Endothelial cell of umbilical vein (primary cell): ENCODE measurements at regions not wholly inside any gene's neighbourhood (a gene's known extent, or its start where the extent isn't known, plus 50 kb on each side); places are given as distances from the start of the nearest gene placed in this dataset.

Experiments used
- BruUV-seq: library from RNA; stranded (reverse); fragments of 400-500 nt; replicated peaks from 2 replicates; lab custom pipeline; 2021; lab: Mats Ljungman, UMichigan
- CTCF ChIA-PET: fragments of 300-600, 350-600 bp; sonication (Branson Sonifier 250); formaldehyde crosslinking; loops from one replicate; lab custom pipeline; 2021; ENCODE audit warnings: antibody characterized with exemption, inconsistent platforms; lab: Charles Lee
- POLR2A ChIA-PET: fragments of 300-600, 350-600 bp; sonication (Branson Sonifier 250); formaldehyde crosslinking; loops from one replicate; lab custom pipeline; 2021; ENCODE audit warnings: antibody characterized with exemption, inconsistent platforms; lab: Charles Lee
- DNase-seq: peaks from one replicate; pipeline ENCODE4 v3.0.0-alpha.2; 2011; ENCODE audit warnings: low read depth, low spot score
- FAIRE-seq: peaks from 2 replicates; lab custom pipeline; 2011; peaks lifted over from hg19 to GRCh38; lab: Jason Lieb, UNC
- H2AFZ ChIP-seq: 2 replicates; pipeline ENCODE4 v1.6.0; 2012; ENCODE audit warnings: low read depth, low read length, control low read depth, inconsistent platforms
- H3K27ac ChIP-seq: 2 replicates; pipeline ENCODE4 v1.5.1; 2011; ENCODE audit warnings: low read depth, mild to moderate bottlenecking, control low read depth, low read length, moderate library complexity; ENCODE audit not compliant: insufficient read depth
- H3K27me3 ChIP-seq, 2 experiments: 2 replicates each; pipeline versions ENCODE4 v1.6.0 to v1.6.1; 2011; ENCODE audit warnings: low read length in 2 of 2, mixed read lengths in 1 of 2; ENCODE audit not compliant: control insufficient read depth in 2 of 2, insufficient read depth in 2 of 2
- H3K36me3 ChIP-seq, 2 experiments: 2 replicates in 1 of 2; 3 replicates in 1 of 2; pipeline ENCODE4 v1.5.1; 2011; ENCODE audit warnings: low read length in 2 of 2, mild to moderate bottlenecking in 1 of 2, moderate library complexity in 1 of 2; ENCODE audit not compliant: control insufficient read depth in 2 of 2, insufficient read depth in 2 of 2; ENCODE audit errors: extremely low read depth in 1 of 2
- H3K4me1 ChIP-seq: 3 replicates; pipeline ENCODE4 v1.5.1; 2011; ENCODE audit warnings: mild to moderate bottlenecking, low read length; ENCODE audit not compliant: control insufficient read depth, insufficient read depth; ENCODE audit errors: extremely low read depth
- H3K4me2 ChIP-seq: 2 replicates; pipeline ENCODE4 v1.6.1; 2011; ENCODE audit warnings: low read length, control low read depth, mixed read lengths; ENCODE audit not compliant: insufficient read depth
- H3K4me3 ChIP-seq, 3 experiments: fragments of 200-600 bp in 1 of 3; sonication (generic), shearing (Covaris generic) in 1 of 3; replicated peaks in 1 of 3; 2 replicates each; pipeline ENCODE4 v1.5.1; 2011 to 2016; ENCODE audit warnings: control low read depth in 3 of 3, low read length in 3 of 3, mild to moderate bottlenecking in 2 of 3, inconsistent platforms in 1 of 3, low read depth in 1 of 3, moderate library complexity in 1 of 3; ENCODE audit not compliant: insufficient read depth in 1 of 3
- H3K79me2 ChIP-seq: 2 replicates; pipeline ENCODE4 v1.6.0; 2012; ENCODE audit warnings: low read length, inconsistent platforms; ENCODE audit not compliant: control insufficient read depth, insufficient read depth
- H3K9ac ChIP-seq: replicated peaks from 2 replicates; pipeline ENCODE3; 2011; ENCODE audit warnings: low read length, control low read depth; ENCODE audit not compliant: insufficient read depth; ENCODE audit errors: extremely low read depth
- H3K9me1 ChIP-seq: replicated peaks from 3 replicates; pipeline ENCODE4 v1.6.0; 2011; ENCODE audit warnings: mild to moderate bottlenecking, low read length; ENCODE audit not compliant: control insufficient read depth, insufficient read depth; ENCODE audit errors: extremely low read depth
- H3K9me3 ChIP-seq: replicated peaks from 2 replicates; pipeline ENCODE4 v1.5.1; 2012; ENCODE audit warnings: low read length, inconsistent platforms; ENCODE audit not compliant: control insufficient read depth, insufficient read depth
- H4K20me1 ChIP-seq: replicated peaks from 2 replicates; pipeline ENCODE3; 2011; ENCODE audit warnings: mild to moderate bottlenecking, low read length; ENCODE audit not compliant: control insufficient read depth, insufficient read depth; ENCODE audit errors: extremely low read depth
- EZH2 ChIP-seq: IDR thresholded peaks from 2 replicates; pipeline ENCODE4 v1.6.1; 2012; ENCODE audit warnings: borderline replicate concordance, low read depth, mild to moderate bottlenecking, moderate library complexity, low read length, inconsistent platforms; ENCODE audit not compliant: severe bottlenecking
- FOS ChIP-seq: IDR thresholded peaks from 2 replicates; pipeline ENCODE4 v1.6.1; 2011; ENCODE audit warnings: mild to moderate bottlenecking, low read length, moderate library complexity, borderline replicate concordance; ENCODE audit not compliant: insufficient read depth
- GATA2 ChIP-seq: IDR thresholded peaks from 2 replicates; pipeline ENCODE4 v1.7.0; 2011; ENCODE audit warnings: low read depth, mild to moderate bottlenecking, moderate library complexity, mixed read lengths, low read length; ENCODE audit not compliant: insufficient read length, insufficient read depth
- JUN ChIP-seq: IDR thresholded peaks from 2 replicates; pipeline ENCODE4 v1.6.1; 2011; ENCODE audit warnings: borderline replicate concordance, low read depth; ENCODE audit not compliant: insufficient read length, insufficient read depth
- MYC ChIP-seq: IDR thresholded peaks from one replicate; pipeline ENCODE4 v1.6.1; 2011; ENCODE audit warnings: mild to moderate bottlenecking, low read depth, low read length
- POLR2A ChIP-seq: IDR thresholded peaks from 2 replicates; pipeline ENCODE4 v1.6.1; 2012; ENCODE audit warnings: low read depth, mild to moderate bottlenecking, control low read depth, low read length
- POLR2AphosphoS5 ChIP-seq: IDR thresholded peaks from 2 replicates; pipeline ENCODE4 v1.6.1; 2012; ENCODE audit warnings: low read depth, mild to moderate bottlenecking, control low read depth, low read length, moderate library complexity; ENCODE audit not compliant: insufficient read depth
- dilution Hi-C: fragments of 300-500 bp; cut with MboI; formaldehyde crosslinking; loops from one replicate; pipeline ENCODE4 v1.15.0; 2019; ENCODE audit warnings: low sequenced_read_pairs; ENCODE audit not compliant: extremely low pct_ligation_motif_present
- intact Hi-C: fragments of 100-400 bp; cut with micrococcal nuclease; formaldehyde crosslinking; loops from one replicate; pipeline ENCODE4 v1.10.0; 2022
- TF ChIP-seq, protein P1 (sequence below), 2 donors: IDR thresholded peaks; 1 replicate in 1 of 2; 2 replicates in 1 of 2; pipeline ENCODE4 v1.5.1; 2011; ENCODE audit warnings: low read length in 2 of 2, mild to moderate bottlenecking in 2 of 2, moderate library complexity in 2 of 2, control low read depth in 1 of 2, inconsistent platforms in 1 of 2, low read depth in 1 of 2; ENCODE audit not compliant: insufficient read depth in 1 of 2; ENCODE audit errors: extremely low read depth in 1 of 2
- TF ChIP-seq, protein P2 (sequence below): IDR thresholded peaks from 2 replicates; pipeline ENCODE4 v1.6.1; 2011; ENCODE audit not compliant: insufficient read depth, insufficient read length

DNA sequence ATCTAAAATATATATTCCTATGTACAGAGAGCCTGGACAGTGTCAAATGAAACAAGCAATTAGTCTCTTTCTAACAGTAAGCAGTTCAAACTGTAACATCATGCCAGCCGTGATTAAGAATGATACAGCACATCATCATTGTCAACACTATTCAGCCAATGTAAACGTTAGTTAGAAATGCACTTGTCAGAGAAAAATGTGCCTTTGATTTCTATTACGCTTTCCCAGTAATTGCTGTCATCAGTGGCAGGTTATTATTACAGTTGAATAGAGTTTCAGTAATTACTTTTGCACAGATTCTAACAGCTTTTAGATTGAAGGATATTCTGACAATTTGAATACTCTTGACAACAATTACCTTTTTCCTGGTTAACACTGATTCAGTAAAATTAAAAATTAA, 1007.1 kb downstream of the SH3BGRL start:
- no TSS peak for BruUV-seq
- FAIRE-seq: no peak

DNA sequence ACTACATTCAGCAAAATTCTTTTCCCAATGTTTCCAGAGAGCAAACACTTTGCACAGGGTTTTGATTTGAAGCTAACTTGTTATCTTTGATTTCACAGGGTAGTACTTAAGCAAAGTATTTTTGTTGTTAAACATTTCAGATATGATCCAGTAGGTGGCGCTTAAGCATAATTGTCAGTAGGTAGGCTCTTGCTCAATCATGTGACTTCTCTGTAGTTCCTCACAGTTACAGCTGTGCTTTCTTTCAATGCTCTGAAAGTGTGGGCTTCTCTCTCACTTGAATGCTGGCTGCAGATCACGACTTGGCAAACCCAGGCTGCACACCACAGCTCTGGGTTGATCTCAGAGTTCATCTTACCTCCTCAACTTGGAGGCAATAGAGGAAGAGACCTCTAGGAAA, 1016.5 kb downstream of the SH3BGRL start:
- Histone ChIP-seq H3K79me2 (no peaks in the 10 kb centered on the region), H3K9me1 (no peaks in the 10 kb centered on the region), H3K9me3 (no peaks in the 10 kb centered on the region), H3K4me2 (no peak overlapping the region), H3K4me1 (no peaks in the 10 kb centered on the region), H3K36me3 (no peaks in the 10 kb centered on the region), H2AFZ (no peak overlapping the region), H3K4me3 (no peak overlapping the region), H3K9ac (no peak overlapping the region), H4K20me1 (no peaks in the 10 kb centered on the region), H3K27me3 (no peaks in the 10 kb centered on the region), H3K27ac (no peak overlapping the region)
- FAIRE-seq: no peak
- intact Hi-C loops (no loop called here), dilution Hi-C loops (no loop called here)
- DNase-seq: no peak
- BruUV-seq: no TSS peak
- POLR2A ChIA-PET: no interaction called here
- TF ChIP-seq GATA2 (no peak), FOS (no peak), JUN (no peak), POLR2AphosphoS5 (no peak), EZH2 (no peak), MYC (no peak), POLR2A (no peak)
- TF ChIP-seq, protein P1, sequence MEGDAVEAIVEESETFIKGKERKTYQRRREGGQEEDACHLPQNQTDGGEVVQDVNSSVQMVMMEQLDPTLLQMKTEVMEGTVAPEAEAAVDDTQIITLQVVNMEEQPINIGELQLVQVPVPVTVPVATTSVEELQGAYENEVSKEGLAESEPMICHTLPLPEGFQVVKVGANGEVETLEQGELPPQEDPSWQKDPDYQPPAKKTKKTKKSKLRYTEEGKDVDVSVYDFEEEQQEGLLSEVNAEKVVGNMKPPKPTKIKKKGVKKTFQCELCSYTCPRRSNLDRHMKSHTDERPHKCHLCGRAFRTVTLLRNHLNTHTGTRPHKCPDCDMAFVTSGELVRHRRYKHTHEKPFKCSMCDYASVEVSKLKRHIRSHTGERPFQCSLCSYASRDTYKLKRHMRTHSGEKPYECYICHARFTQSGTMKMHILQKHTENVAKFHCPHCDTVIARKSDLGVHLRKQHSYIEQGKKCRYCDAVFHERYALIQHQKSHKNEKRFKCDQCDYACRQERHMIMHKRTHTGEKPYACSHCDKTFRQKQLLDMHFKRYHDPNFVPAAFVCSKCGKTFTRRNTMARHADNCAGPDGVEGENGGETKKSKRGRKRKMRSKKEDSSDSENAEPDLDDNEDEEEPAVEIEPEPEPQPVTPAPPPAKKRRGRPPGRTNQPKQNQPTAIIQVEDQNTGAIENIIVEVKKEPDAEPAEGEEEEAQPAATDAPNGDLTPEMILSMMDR (IDR thresholded peaks at IDR 0.05; ENCODE audit: extremely low read depth in 1 of 2, insufficient read depth in 1 of 2, low read depth in 1 of 2, low read length in 2 of 2): no peak
- TF ChIP-seq, protein P2, sequence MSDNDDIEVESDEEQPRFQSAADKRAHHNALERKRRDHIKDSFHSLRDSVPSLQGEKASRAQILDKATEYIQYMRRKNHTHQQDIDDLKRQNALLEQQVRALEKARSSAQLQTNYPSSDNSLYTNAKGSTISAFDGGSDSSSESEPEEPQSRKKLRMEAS: no peak
- CTCF ChIA-PET: no interaction called here

More for the DNA sequence above, 1007.1 kb downstream of the SH3BGRL start:
- POLR2A ChIA-PET: no interaction called here
- intact Hi-C loops: no loop called here
- H3K79me2 ChIP-seq: no peaks in the 10 kb centered on the region
- no peak overlapping the region for H3K4me3 ChIP-seq
- no peak overlapping the region for H2AFZ ChIP-seq
- H3K4me1 ChIP-seq: no peaks in the 10 kb centered on the region
- H3K27ac ChIP-seq: no peak overlapping the region
- no peaks in the 10 kb centered on the region for H3K9me3 ChIP-seq
- CTCF ChIA-PET: no interaction called here
- H4K20me1 ChIP-seq: no peaks in the 10 kb centered on the region
- H3K9me1 ChIP-seq: no peaks in the 10 kb centered on the region
- no peaks in the 10 kb centered on the region for H3K36me3 ChIP-seq
- no peak for DNase-seq
- no peaks in the 10 kb centered on the region for H3K27me3 ChIP-seq
- H3K9ac ChIP-seq: no peak overlapping the region
- dilution Hi-C loops: no loop called here
- TF ChIP-seq JUN (no peak), GATA2 (no peak), POLR2AphosphoS5 (no peak), POLR2A (no peak), MYC (no peak), EZH2 (no peak), FOS (no peak)
- TF ChIP-seq, protein P2: no peak
- no peak overlapping the region for H3K4me2 ChIP-seq
